ENCODE measurements at regions not wholly inside any gene's neighbourhood (a gene's known extent, or its start where the extent isn't known, plus 50 kb on each side); places are given as distances from the start of the nearest gene placed in this dataset.
"Not testable (repeated sequence)": the region's sequence is repeated elsewhere in the genome, so short reads cannot be mapped to it uniquely, and the experiment has no call there.

DNA sequence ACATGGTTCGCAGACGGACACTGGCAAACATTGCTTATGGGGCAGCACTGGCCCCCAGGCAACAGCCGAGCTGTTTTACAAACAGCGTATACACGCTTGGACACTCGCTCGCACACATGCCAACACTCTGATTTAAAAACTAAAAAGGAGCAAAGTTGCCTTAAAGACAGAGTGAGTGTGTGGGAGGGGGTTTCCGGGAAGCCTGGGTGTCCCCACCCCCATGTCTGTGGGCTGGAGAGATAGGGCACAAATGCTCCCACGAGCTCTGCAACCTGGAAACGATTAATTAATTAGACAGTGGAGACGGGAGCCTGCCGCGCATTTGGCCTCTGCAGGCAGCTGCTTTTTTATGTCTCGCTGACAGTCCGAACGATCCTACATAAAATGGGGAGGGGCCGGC lies 107.9 kb upstream of the ZNF469 start:
- DNase-seq (no peak), ATAC-seq (ENCODE audit: insufficient read depth, low read depth) (no peak)
- TF ChIP-seq, protein P1, sequence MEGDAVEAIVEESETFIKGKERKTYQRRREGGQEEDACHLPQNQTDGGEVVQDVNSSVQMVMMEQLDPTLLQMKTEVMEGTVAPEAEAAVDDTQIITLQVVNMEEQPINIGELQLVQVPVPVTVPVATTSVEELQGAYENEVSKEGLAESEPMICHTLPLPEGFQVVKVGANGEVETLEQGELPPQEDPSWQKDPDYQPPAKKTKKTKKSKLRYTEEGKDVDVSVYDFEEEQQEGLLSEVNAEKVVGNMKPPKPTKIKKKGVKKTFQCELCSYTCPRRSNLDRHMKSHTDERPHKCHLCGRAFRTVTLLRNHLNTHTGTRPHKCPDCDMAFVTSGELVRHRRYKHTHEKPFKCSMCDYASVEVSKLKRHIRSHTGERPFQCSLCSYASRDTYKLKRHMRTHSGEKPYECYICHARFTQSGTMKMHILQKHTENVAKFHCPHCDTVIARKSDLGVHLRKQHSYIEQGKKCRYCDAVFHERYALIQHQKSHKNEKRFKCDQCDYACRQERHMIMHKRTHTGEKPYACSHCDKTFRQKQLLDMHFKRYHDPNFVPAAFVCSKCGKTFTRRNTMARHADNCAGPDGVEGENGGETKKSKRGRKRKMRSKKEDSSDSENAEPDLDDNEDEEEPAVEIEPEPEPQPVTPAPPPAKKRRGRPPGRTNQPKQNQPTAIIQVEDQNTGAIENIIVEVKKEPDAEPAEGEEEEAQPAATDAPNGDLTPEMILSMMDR (IDR thresholded peaks at IDR 0.05; ENCODE audit: borderline replicate concordance, extremely low read depth, low read length, poor library complexity, severe bottlenecking) = no peak
- TF ChIP-seq EZH2 (IDR thresholded peaks at IDR 0.05; ENCODE audit: borderline replicate concordance, low read depth, low read length, severe bottlenecking) = no peak
- peaks cover 5% of the 10 kb centered on the region for H3K9me3 ChIP-seq (ENCODE audit: insufficient read depth, low read length, severe bottlenecking)
- no peak overlapping the region for H3K27ac ChIP-seq (ENCODE audit: low read length)
- no peaks in the 10 kb centered on the region for H4K20me1 ChIP-seq (ENCODE audit: insufficient read depth, low read length)
- no peaks in the 10 kb centered on the region for H3K4me1 ChIP-seq (ENCODE audit: insufficient read depth, low read length)
- H3K79me2 ChIP-seq (ENCODE audit: insufficient read depth, low read length) = no peaks in the 10 kb centered on the region
- H3K27me3 ChIP-seq (ENCODE audit: insufficient read depth, low read length, poor library complexity) = no peaks in the 10 kb centered on the region
- H3K4me2 ChIP-seq (ENCODE audit: insufficient read depth, low read length) = no peak overlapping the region
- no peak overlapping the region for H3K9ac ChIP-seq (ENCODE audit: low read depth, low read length)
- H3K4me3 ChIP-seq (ENCODE audit: low read depth in 1 of 2, low read length in 2 of 2) = no peak overlapping the region
- H3K36me3 ChIP-seq (ENCODE audit: insufficient read depth, low read length) = no peaks in the 10 kb centered on the region
- no peak overlapping the region for H2AFZ ChIP-seq (ENCODE audit: low read depth, low read length)

GRCh38 chr16:88275336-88276122 lies 107.2 kb upstream of the ZNF469 start:
- H3K4me3 ChIP-seq (ENCODE audit: low read depth in 1 of 2, low read length in 2 of 2); ATAC-seq (ENCODE audit: insufficient read depth, low read depth); H3K79me2 ChIP-seq (ENCODE audit: insufficient read depth, low read length); H4K20me1 ChIP-seq (ENCODE audit: insufficient read depth, low read length); H3K4me2 ChIP-seq (ENCODE audit: insufficient read depth, low read length); H3K36me3 ChIP-seq (ENCODE audit: insufficient read depth, low read length); H2AFZ ChIP-seq (ENCODE audit: low read depth, low read length); H3K4me1 ChIP-seq (ENCODE audit: insufficient read depth, low read length); H3K9ac ChIP-seq (ENCODE audit: low read depth, low read length); H3K27me3 ChIP-seq (ENCODE audit: insufficient read depth, low read length, poor library complexity); DNase-seq; H3K27ac ChIP-seq (ENCODE audit: low read length): not testable (repeated sequence)
- peaks cover 12% of the 10 kb centered on the region for H3K9me3 ChIP-seq (ENCODE audit: insufficient read depth, low read length, severe bottlenecking)

GRCh38 chr16:88276123-88276588 lies 106.6 kb upstream of the ZNF469 start:
- not testable (repeated sequence) for ATAC-seq (ENCODE audit: insufficient read depth, low read depth); H3K4me1 ChIP-seq (ENCODE audit: insufficient read depth, low read length); H4K20me1 ChIP-seq (ENCODE audit: insufficient read depth, low read length); H3K4me2 ChIP-seq (ENCODE audit: insufficient read depth, low read length); H3K27ac ChIP-seq (ENCODE audit: low read length); H3K36me3 ChIP-seq (ENCODE audit: insufficient read depth, low read length); H3K4me3 ChIP-seq (ENCODE audit: low read depth in 1 of 2, low read length in 2 of 2); DNase-seq; H3K27me3 ChIP-seq (ENCODE audit: insufficient read depth, low read length, poor library complexity); H3K9ac ChIP-seq (ENCODE audit: low read depth, low read length); H2AFZ ChIP-seq (ENCODE audit: low read depth, low read length); H3K79me2 ChIP-seq (ENCODE audit: insufficient read depth, low read length)
- H3K9me3 ChIP-seq (ENCODE audit: insufficient read depth, low read length, severe bottlenecking) = peaks cover 14% of the 10 kb centered on the region

GRCh38 chr16:88276591-88276990 lies 106.2 kb upstream of the ZNF469 start:
- H3K4me3 ChIP-seq (ENCODE audit: low read depth in 1 of 2, low read length in 2 of 2) = no peak overlapping the region
- H3K9me3 ChIP-seq (ENCODE audit: insufficient read depth, low read length, severe bottlenecking) = peaks cover 14% of the 10 kb centered on the region
- no peak overlapping the region for H3K27ac ChIP-seq (ENCODE audit: low read length)
- H3K36me3 ChIP-seq (ENCODE audit: insufficient read depth, low read length) = no peaks in the 10 kb centered on the region
- TF ChIP-seq, protein P1 (IDR thresholded peaks at IDR 0.05; ENCODE audit: borderline replicate concordance, extremely low read depth, low read length, poor library complexity, severe bottlenecking) = no peak
- TF ChIP-seq EZH2 (IDR thresholded peaks at IDR 0.05; ENCODE audit: borderline replicate concordance, low read depth, low read length, severe bottlenecking) = no peak
- H3K9ac ChIP-seq (ENCODE audit: low read depth, low read length) = no peak overlapping the region
- H3K27me3 ChIP-seq (ENCODE audit: insufficient read depth, low read length, poor library complexity) = no peaks in the 10 kb centered on the region
- ATAC-seq (ENCODE audit: insufficient read depth, low read depth) (no peak), DNase-seq (no peak)
- no peak overlapping the region for H2AFZ ChIP-seq (ENCODE audit: low read depth, low read length)
- H4K20me1 ChIP-seq (ENCODE audit: insufficient read depth, low read length) = no peaks in the 10 kb centered on the region
- no peaks in the 10 kb centered on the region for H3K4me1 ChIP-seq (ENCODE audit: insufficient read depth, low read length)
- no peaks in the 10 kb centered on the region for H3K79me2 ChIP-seq (ENCODE audit: insufficient read depth, low read length)
- no peak overlapping the region for H3K4me2 ChIP-seq (ENCODE audit: insufficient read depth, low read length)
